ENCODE measurements at regions not wholly inside any gene's neighbourhood (a gene's known extent, or its start where the extent isn't known, plus 50 kb on each side); places are given as distances from the start of the nearest gene placed in this dataset.

DNA sequence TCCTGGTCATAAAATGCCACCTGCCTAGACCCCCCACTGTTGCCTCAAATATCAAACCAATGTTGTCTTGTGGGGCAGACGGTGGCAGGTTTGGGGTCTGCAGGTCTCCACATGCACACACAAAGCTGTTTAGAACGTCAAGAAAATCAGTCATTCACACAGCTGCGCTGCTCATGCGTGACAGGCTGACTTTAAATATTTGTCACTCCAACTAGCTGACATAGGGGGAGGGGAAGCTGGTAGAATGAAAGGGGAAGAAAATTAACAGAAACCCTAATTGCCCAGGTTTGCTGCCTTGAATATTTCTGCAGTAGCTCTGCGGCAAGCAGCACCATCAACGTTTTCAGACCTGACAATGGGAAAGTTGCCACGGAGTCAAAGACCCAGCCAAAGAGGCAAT is 201.8 kb downstream of the ABHD5 start:
- DNase-seq (ENCODE audit: low read depth in 4 of 4, low spot score in 3 of 4) = peak in 1 of 4 donors; percentile 44

DNA sequence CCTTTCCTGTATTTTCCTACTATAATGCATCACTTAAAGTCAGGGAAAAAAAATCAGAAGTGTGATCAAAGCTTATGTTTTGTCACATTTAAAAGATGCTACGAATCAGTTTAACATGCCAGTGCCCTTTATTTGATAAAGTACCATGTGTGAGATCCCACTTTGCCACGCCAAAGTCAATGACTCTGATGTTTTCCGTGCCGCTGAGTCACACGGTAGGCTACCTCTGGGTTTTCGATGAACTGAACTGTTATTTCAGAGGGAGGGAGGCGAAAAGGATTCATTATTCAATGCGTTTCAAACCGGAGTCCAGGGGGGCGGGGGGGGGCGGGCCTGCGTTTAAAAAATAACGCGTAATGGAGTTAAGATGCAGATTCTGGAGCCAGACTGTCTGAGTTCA is 203.0 kb downstream of the ABHD5 start:
- no peak for DNase-seq (ENCODE audit: low read depth in 4 of 4, low spot score in 3 of 4)

DNA sequence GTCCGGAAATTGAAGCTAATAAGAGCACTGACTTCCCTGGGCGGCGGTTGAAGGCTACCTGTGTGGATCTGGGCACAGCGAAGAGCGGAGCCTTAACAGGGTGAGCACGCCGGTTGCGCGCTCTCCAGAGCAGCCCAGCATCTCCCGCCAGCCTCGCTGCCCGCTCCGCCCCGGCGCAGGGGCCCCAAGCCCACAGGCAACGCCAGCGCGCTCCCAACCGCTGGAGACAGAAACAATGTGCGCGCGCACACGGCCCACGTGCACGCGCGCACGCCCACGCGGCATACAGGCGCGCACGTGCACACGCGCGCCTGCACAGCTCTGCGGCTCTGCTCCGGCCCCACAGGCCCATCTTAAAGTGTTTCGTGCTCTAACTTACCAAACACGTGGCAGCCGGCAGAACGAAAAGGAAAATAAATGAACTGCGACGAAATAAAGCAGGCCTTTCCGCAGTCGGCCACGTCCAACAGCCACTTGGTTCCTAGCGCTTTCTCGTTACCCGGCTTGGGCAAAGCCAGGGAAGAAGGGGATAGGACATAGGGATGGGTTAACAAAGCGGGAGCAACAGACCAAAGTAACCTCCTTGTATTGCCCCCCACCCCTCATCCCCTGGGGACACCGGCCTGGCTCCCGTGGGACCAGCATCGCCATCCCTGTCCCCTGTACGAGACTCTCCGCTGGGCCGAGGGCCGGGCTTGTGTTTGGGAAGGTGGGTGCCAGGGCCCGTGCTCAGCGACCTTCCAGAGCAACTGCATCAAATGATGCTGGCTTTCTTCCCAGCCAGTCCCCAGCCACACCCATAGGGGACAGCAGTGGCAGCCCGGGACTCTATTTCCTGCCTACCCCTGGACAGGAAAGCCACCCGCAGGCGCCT is 203.7 kb downstream of the ABHD5 start:
- DNase-seq (ENCODE audit: low read depth in 4 of 4, low spot score in 3 of 4) = peak; percentile 68 to 72 (median 71)

DNA sequence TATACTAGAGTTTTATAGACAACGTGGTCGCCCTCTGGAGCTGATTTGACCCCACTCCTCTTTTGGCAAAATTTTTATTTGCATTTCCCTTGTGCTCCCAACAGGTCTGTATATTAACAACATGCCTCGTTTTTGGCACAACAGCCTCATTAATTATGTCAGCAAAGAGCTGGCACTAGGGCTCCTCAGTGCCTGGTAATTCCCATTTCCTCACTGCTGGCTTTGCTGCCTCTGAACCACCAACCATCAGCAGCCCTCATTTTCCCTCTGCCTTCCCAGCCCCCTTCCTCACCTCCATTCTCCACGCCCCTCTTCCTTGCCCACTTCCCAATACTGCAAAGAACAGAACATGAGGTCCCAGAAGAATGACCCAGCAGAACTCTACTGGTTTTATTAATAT is 204.8 kb downstream of the ABHD5 start:
- no peak for DNase-seq (ENCODE audit: low read depth in 4 of 4, low spot score in 3 of 4)

DNA sequence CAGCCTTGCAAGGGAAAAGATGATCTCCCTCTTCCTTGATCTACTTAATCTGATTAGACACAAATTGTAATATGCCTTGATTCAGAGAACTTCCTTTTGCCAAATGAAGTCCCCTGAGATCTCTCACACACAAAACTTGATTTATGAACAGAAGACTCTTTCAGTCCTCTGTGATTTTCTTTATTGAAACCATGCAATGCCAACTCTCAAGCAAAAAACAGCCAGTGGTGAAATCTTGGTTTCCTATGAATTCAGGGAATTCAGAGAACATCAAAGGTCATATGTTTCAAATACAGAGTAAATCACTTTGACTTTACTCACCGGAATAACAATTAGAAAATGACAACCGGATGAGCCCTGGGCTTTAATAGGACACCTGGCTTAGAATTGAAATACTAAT is 211.7 kb downstream of the ABHD5 start:
- DNase-seq (ENCODE audit: low read depth in 4 of 4, low spot score in 3 of 4) = no peak

DNA sequence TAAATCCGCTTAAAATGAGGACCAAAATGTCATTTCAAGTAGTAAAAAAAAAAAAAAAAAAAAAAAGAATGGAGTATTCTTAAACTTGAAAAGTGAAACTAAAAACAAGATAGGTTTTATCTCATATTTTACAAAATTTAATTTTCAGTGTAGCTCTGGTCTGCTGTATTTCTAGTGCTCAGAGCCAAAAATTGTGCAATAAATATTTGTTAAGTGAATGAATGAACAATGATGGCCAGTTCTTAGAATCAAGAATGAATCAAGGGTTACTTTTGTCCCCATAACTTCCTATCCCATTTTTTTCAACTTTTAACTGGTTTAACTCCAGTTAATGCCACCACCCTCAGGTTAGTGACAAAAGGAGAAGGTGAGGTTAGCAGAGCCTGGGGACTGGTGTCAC is 214.4 kb downstream of the ABHD5 start:
- no peak for DNase-seq (ENCODE audit: low read depth in 4 of 4, low spot score in 3 of 4)

DNA sequence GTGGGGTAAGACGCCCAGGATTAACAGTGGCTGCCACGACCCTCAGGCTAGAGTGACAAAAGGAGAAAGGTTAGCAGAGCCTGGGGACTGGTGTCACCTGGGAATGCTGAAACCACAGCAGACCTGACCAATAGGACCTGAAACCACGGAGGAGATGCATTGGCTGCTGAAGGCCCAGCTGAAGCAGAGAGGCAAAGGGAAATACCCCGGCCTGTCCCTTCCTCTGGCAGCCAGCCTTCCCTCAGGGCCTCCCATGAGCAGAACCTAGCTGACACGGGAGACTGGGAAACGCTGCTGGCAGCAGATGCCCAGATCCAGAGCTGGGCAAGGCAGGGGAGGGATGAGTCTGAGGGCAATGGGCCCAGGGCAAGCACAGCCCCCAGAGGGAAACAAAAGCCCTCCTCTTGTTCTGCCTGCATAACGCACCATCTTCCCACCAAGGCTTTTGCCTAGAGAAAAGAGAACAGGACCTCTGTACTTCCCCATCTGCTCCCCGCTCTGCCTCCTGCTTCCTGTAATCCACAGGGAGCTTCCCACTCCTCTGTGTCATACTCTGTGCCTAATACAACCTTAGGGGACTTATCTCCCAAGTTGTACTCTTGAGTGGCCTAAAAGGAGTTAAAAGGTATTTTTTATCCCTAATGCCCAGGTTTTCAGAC is 216.2 kb downstream of the ABHD5 start:
- no peak for DNase-seq (ENCODE audit: low read depth in 4 of 4, low spot score in 3 of 4)

DNA sequence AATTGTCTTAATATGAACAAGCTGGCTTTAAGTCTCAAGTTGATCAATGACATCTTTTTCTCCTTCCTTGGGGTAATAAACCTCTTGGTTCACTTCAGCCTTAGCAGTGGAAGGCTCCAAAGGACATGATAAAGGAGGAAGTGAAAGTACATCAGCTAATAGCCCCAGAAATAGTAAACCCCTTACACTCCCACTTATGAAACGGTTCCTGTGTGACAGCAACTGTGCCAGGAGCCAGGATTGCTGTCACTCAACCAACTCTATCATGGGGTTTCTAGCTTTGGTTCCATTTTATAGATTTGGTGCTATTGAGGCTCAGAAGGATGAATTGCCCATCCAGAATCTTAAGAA is 216.7 kb downstream of the ABHD5 start:
- no peak for DNase-seq (ENCODE audit: low read depth in 4 of 4, low spot score in 3 of 4)

DNA sequence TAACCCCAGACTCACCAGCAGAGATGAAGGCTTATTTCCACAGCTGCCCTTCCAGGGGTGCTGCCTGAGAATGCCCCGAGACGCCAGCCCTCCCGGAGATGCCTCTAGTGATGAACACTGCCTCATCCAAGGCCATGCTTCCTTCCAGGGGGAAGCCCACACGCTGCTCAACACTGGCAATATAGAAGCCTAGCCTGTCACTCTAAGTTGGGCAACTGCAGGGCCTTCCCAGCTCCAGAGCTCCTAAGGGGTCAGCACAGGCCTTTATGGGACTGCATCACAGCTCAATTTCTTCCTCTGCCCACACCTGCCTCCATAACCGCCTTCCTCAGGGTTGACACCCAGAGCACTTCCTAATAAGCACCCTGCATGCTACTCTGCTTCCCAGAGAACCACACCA is 217.7 kb downstream of the ABHD5 start:
- DNase-seq (ENCODE audit: low read depth in 4 of 4, low spot score in 3 of 4) = no peak

DNA sequence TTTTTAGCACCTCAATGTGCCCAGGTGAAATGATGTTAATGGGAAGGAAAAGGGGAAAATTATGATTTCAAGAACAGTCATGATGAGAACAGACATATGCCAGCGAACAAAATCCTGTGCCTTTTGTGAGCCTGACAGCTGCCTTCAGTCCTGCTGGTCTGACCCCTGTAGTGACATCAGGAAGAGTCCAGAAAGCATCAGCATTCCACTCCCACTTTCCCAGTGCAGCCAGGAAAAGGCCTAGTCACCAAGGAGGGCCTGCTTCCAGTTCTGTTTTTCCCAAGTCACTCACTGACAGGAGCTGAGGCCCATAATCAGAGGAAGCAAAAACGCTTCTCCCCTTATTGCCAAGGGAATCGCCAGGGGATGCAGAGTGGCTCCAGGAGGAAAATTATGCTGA is 218.4 kb downstream of the ABHD5 start:
- DNase-seq (ENCODE audit: low read depth in 4 of 4, low spot score in 3 of 4) = no peak

DNA sequence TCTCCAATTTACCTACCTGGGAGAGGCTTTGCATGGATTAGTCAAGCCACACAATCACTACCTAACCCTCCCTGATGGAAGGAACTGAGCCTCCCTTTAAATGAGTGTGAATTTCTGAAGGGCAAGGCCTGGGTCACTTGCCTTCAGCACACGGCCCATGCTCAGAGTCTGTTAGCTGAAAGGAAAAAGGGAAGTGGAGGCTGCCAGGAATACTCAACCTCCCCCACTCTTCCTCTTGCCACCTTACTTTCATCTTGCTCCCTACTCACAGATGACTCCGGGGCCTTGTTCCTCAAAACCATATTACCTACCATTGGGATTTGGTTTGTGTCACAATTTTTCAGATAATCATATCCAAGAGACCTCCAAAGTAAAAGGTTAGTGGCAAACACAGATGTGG is 220.0 kb downstream of the ABHD5 start:
- DNase-seq (ENCODE audit: low read depth in 4 of 4, low spot score in 3 of 4) = no peak

DNA sequence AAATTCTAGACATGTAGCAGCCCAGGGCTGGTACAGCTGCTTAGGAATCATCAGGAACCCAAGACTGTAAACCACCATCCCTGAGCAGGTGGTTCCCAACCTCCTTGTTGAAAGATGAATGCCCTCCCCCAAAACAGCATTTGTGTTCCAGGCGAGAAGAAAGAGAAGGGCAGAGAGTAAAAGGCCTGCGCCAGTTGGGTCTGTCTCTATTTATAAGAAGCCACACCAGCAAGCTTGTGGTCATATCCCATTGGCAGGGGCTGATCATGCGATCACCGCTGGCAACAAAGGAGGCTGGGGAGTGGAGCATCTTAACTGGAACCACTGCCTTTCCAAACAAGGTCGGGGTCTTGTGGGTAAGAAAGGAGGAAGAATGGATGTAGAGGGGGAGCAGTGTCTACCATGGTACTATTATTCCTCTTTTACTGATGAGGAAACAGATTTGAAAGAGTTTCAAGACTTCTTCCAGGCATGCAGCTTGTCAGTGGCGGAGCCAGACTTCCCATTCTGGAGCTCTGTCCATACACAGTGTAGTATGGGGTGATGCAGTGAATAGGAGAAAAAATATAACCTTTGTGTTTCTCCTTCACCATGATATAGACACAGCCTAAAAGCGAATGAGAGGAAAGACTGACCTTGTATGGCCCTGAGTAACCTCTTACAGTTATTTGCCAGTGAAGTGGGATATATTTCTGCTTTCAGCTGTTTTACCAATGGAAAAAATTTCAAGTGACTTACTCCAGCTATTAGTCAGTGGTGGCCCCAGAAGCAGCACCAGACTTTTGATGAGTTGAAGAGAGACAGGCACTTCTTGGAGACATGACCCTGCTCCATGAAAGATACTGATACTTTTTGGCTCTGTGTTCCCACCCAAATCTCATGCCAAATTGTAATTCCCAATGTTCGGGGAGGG is 222.6 kb downstream of the ABHD5 start:
- DNase-seq (ENCODE audit: low read depth in 4 of 4, low spot score in 3 of 4) = no peak

DNA sequence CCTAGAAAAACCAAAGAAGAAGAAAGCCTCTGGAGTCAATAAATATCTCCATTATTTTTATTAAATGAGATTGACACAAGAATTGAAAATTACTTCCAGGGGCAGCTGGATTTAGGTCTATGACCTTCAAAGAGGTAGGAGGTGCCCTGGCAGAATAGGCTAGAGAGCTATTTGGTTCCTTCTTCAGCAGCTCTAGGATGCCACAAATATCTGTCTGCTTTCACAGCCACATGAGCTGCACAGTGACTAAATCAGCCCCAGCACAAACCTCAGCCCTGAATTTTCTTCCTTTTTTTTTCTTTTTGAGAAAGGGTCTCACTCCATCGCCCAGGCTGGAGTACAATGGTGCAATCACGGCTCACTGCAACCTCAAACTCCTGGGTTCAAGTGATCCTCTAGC is 223.5 kb downstream of the ABHD5 start:
- DNase-seq (ENCODE audit: low read depth in 4 of 4, low spot score in 3 of 4) = no peak

DNA sequence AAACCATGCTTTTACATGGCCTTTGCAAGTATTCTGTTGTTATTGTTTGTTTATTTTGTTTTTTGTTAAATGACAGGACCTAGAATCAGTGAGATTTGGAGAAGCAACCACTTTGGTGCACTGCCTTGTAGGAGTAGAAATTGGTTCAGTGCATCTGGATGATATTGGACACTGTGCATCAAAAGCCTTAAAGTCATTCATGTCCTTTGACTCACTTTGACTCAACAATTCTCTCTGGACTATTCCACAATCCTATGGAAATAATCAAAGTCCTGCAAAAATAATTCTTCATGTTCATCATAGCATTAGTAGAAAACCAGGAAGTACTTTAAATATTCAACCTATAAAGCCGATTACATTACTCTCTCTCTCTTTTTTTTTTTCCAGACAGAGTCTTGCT is 224.8 kb downstream of the ABHD5 start:
- DNase-seq (ENCODE audit: low read depth in 4 of 4, low spot score in 3 of 4) = no peak

DNA sequence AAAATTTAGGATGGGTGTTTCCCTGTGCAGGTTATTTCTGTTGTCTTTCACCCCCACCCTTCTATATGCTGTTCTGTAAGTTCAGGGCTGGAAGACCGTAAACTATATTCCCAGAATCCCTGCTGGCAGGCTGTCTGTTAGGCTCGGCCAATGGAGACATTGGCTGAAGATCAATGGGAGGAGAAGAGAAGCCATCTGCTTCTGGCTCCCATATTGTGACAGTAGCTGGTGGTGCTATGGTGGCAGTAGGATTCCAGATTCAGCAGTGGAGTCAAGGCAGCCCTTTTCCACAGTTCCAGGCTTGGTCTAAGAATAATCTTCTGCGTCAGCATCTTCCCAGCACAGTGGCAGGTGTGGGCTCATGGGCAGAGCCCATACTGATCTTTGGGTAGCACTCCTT is 226.6 kb downstream of the ABHD5 start:
- DNase-seq (ENCODE audit: low read depth in 4 of 4, low spot score in 3 of 4) = no peak

DNA sequence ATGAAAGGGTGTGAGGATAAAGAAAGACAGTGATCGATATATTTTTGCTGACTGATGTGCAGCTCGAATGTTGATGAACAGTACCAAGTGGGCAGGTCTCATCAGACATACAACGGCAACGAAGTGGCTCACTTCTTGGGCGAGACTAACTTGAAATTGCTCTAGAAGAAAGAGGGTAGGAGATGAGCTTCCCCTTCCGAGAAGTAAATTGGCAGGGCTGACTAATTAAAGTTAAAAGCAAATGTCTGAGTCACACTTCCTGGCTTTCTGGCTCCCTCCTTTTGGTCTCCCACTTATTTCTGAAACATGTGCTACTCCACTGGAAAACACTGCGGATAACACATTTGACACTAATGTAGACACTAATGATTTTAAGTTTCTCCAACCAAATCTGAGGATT is 228.3 kb downstream of the ABHD5 start:
- DNase-seq (ENCODE audit: low read depth in 4 of 4, low spot score in 3 of 4) = no peak

DNA sequence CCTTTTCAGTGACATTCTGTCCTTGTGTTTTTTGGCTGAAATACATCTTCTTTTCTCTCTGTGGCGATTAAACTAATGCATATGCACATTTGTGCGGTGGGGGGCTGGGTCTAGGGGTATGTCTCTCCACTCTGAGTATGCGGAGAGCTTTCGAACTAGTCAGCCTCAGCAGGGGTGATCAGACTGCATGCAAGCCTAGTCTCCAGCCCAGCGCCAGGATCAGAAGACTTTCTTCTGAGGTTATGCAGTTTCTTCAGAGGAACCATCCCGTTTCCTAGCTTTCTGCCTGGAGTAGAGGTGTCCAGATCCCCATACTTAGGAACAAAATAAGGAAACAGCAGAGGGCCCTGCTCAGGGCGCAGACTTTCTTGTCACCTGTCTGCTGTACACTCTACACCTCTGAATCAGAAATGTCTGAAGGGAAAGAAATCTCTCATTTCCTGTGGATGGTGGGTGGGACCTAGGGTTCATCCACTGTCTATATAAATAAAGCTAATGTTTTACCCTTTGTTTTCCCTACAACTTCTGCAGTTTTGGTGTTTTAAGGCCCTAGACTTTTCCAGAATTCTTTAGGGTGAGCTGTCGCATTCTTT is 230.4 kb downstream of the ABHD5 start:
- DNase-seq (ENCODE audit: low read depth in 4 of 4, low spot score in 3 of 4) = no peak

DNA sequence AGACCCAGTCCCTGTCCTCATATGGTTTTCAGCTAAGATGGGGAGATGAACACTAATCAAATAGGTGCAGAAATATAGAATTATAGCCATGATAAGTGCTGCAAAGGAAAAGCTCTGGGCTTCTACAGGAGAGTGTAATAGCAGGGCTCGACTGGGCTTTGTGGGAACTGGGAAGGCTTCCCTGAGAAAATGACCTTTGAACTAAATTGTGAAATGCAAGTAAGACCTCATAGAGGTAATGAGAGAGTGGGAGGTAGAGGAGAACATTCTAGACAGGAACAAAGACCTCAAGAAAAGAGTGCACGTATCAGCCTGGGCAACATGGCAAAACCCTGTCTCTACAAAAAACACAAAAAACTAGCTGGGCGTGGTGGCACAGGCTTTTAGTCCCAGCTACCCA is 231.6 kb downstream of the ABHD5 start:
- DNase-seq (ENCODE audit: low read depth in 4 of 4, low spot score in 3 of 4) = no peak

DNA sequence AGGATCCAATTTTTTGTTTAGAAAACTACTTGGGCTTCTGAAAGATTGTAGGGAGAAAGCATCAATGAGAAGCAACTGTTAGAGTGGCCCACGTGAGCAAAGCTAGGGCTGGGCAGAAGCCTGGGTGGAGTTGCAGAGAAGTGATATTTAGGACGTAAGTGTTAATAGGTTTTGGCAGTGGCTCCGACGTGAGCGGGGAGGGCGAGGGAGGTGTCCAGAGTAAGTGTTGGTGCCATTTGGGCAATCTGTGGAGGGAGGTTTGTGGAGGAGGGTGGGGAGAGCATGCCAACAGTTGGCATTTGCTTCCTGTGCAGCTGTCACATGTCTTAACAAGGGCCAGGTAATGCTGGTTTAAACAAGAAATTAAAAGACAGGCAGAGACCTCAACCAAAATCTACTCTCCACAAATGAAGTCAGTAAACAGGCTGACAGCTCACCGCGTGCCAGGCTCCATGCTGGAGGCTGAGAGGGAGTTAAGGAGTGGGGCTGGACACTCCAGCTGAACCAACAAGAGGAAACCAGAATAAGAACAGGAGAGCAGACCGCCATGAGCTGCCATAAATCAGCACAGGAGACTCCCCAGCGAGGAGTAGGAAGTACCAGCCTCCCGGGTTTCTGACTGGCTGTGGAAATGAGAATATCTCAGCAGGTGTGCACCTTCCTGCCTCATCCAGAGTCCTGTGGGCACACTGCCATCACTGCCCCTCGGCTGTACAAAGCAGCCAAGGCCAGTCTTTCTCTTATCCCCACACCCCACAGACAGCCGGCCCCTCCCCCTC is 232.6 kb downstream of the ABHD5 start:
- peak in 2 of 4 donors; percentile 28 to 38 for DNase-seq (ENCODE audit: low read depth in 4 of 4, low spot score in 3 of 4)

DNA sequence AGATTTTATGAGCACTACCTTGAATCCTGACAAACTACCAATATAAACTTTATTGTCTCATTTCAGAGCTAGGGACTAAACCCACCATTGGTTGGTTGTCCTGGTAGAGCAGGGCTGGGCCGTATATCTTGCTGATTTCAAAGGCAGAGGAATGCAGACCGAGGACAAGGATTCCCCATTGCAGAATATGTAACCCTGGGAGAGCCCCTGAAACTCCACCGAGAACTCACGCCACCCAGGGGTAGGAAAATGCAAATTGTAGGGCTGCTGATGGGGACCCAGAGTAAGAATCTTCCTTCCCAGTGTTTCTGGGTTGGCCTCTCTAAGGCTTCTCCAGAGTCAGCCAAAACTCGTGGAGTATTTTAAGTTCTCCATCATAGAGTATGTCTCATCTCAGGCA is 235.3 kb downstream of the ABHD5 start:
- DNase-seq (ENCODE audit: low read depth in 4 of 4, low spot score in 3 of 4) = no peak

Data from right renal pelvis (tissue), 4 donors.